GM12878 (cell line): ENCODE measurements at regions not wholly inside any gene's neighbourhood (a gene's known extent, or its start where the extent isn't known, plus 50 kb on each side); places are given as distances from the start of the nearest gene placed in this dataset.

Experiments
- ATAC-seq: fragments of 200-7000 bp; cut with Tn5 transposase; 3 replicates; pipeline ENCODE4 v1.9.1; 2020; ENCODE audit warnings: mild to moderate bottlenecking, moderate library complexity
- BruUV-seq: library from RNA; stranded (reverse); fragments of 400-500 nt; replicated peaks from 2 replicates; lab custom pipeline; 2021; lab: Mats Ljungman, UMichigan
- CTCF ChIA-PET: fragments of 300-600 bp; sonication (Branson Sonifier 250); formaldehyde crosslinking; extraction: SDS; loops from one replicate; lab custom pipeline; 2021; ENCODE audit warnings: inconsistent platforms; lab: Yijun Ruan, JAX
- POLR2A ChIA-PET: fragments of 350-600 bp; formaldehyde crosslinking; extraction: SDS; loops from one replicate; lab custom pipeline; 2021; ENCODE audit warnings: inconsistent platforms; lab: Charles Lee
- RAD21 ChIA-PET: fragments of 300-600 bp; sonication (Branson Sonifier 250); formaldehyde crosslinking; loops from one replicate; lab custom pipeline; 2023; ENCODE audit warnings: antibody characterized with exemption; ENCODE audit not compliant: unreplicated experiment; lab: Charles Lee
- SMC1A ChIA-PET: fragments of 300-600 bp; sonication (Branson Sonifier 250); formaldehyde crosslinking; loops from one replicate; lab custom pipeline; 2023; ENCODE audit not compliant: unreplicated experiment, uncharacterized antibody; lab: Charles Lee
- DNase-seq: peaks from one replicate; pipeline ENCODE4 v3.0.0-alpha.2; 2011; ENCODE audit warnings: low read depth, low spot score
- FAIRE-seq: peaks from 3 replicates; lab custom pipeline; 2011; peaks lifted over from hg19 to GRCh38; lab: Jason Lieb, UNC
- H2AFZ ChIP-seq: 2 replicates; pipeline ENCODE4 v1.6.0; 2011; ENCODE audit warnings: low read depth, low read length, control low read depth; ENCODE audit not compliant: control insufficient read depth
- H3K27ac ChIP-seq: 2 replicates; pipeline ENCODE4 v1.5.1; 2011; ENCODE audit warnings: control low read depth; ENCODE audit not compliant: control insufficient read depth, insufficient read depth
- H3K27me3 ChIP-seq, 2 experiments: replicated peaks in 1 of 2; 2 replicates each; pipeline versions ENCODE4 v1.6.0 to v1.6.1; 2011; ENCODE audit warnings: low read length in 1 of 2; ENCODE audit not compliant: control insufficient read depth in 2 of 2, insufficient read depth in 2 of 2
- H3K36me3 ChIP-seq, 2 experiments: 2 replicates each; pipeline ENCODE4 v1.5.1; 2011; ENCODE audit warnings: low read length in 1 of 2; ENCODE audit not compliant: control insufficient read depth in 2 of 2, insufficient read depth in 2 of 2
- H3K4me1 ChIP-seq: 2 replicates; pipeline ENCODE4 v1.6.1; 2011; ENCODE audit warnings: mild to moderate bottlenecking, low read length, moderate library complexity, mixed read lengths; ENCODE audit not compliant: control insufficient read depth, insufficient read depth
- H3K4me2 ChIP-seq: 2 replicates; pipeline ENCODE4 v1.6.0; 2011; ENCODE audit warnings: control low read depth; ENCODE audit not compliant: control insufficient read depth, insufficient read depth
- H3K4me3 ChIP-seq: fragments of 200-600 bp; sonication (generic); 2 replicates; pipeline ENCODE4 v1.5.1; 2016
- H3K79me2 ChIP-seq: 2 replicates; pipeline ENCODE4 v1.6.0; 2011; ENCODE audit warnings: low read length; ENCODE audit not compliant: control insufficient read depth, insufficient read depth
- H3K9ac ChIP-seq: 2 replicates; pipeline ENCODE4 v1.8.0; 2011; ENCODE audit warnings: low read length, control low read depth, mixed read lengths; ENCODE audit not compliant: control insufficient read depth, insufficient read depth
- H3K9me3 ChIP-seq: replicated peaks from 3 replicates; pipeline ENCODE4 v1.5.1; 2011; ENCODE audit warnings: mild to moderate bottlenecking, low read length; ENCODE audit not compliant: control insufficient read depth, insufficient read depth
- H4K20me1 ChIP-seq: 2 replicates; pipeline ENCODE4 v1.6.0; 2011; ENCODE audit not compliant: control insufficient read depth, insufficient read depth
- BCL11A ChIP-seq: IDR thresholded peaks from 2 replicates; pipeline ENCODE4 v1.6.1; 2011; ENCODE audit warnings: low read depth, low read length
- CREM ChIP-seq: IDR thresholded peaks from 2 replicates; pipeline ENCODE4 v1.6.1; 2014; ENCODE audit warnings: antibody characterized with exemption, low read depth
- ESRRA ChIP-seq: IDR thresholded peaks from 2 replicates; pipeline ENCODE4 v1.6.1; 2012; ENCODE audit warnings: mild to moderate bottlenecking, low read length, improper control_type of control experiment
- HCFC1 ChIP-seq: fragments of 150-350 bp; IDR thresholded peaks from 2 replicates; pipeline ENCODE4 v1.6.1; 2014; ENCODE audit warnings: low read length
- IKZF2 ChIP-seq, 2 experiments: fragments of 450-650 bp; IDR thresholded peaks; 2 replicates each; pipeline ENCODE4 v1.6.1; 2017; ENCODE audit warnings: mild to moderate bottlenecking in 2 of 2, moderate library complexity in 2 of 2
- MXI1 ChIP-seq: fragments of 150-350 bp; IDR thresholded peaks from 2 replicates; pipeline ENCODE4 v1.6.1; 2011; ENCODE audit warnings: low read depth, mild to moderate bottlenecking, inconsistent platforms, low read length, improper control_type of control experiment
- NRF1 ChIP-seq: conservative IDR thresholded peaks from 2 replicates; pipeline ENCODE4 v1.6.1; 2011; ENCODE audit warnings: mild to moderate bottlenecking, low read depth, low read length, improper control_type of control experiment
- RUNX3 ChIP-seq: IDR thresholded peaks from 2 replicates; pipeline ENCODE4 v1.6.1; 2012; ENCODE audit warnings: low read length, inconsistent platforms
- SMC3 ChIP-seq: IDR thresholded peaks from 2 replicates; pipeline ENCODE4 v1.6.1; 2011; ENCODE audit warnings: low read length, improper control_type of control experiment, borderline replicate concordance
- SPI1 ChIP-seq: IDR thresholded peaks from 2 replicates; pipeline ENCODE4 v1.6.1; 2011; ENCODE audit warnings: low read depth, mild to moderate bottlenecking, low read length, moderate library complexity, borderline replicate concordance; ENCODE audit not compliant: insufficient read depth
- SUZ12 ChIP-seq: fragments of 200-600 bp; sonication (generic); IDR thresholded peaks from one replicate; pipeline ENCODE4 v1.6.1; 2018; ENCODE audit warnings: antibody characterized with exemption, mild to moderate bottlenecking; ENCODE audit not compliant: unreplicated experiment
- ZNF217 ChIP-seq: fragments of 450-650 bp; IDR thresholded peaks from 2 replicates; pipeline ENCODE4 v1.6.1; 2017; ENCODE audit warnings: antibody characterized with exemption, mild to moderate bottlenecking
- in situ Hi-C: fragments of 300-500 bp; cut with MboI; formaldehyde crosslinking; loops from 9 replicates; pipeline ENCODE4 v1.14.3; 2018; ENCODE audit warnings: mixed read lengths
- intact Hi-C: fragments of 100-400 bp; cut with micrococcal nuclease; formaldehyde crosslinking; loops from one replicate; pipeline ENCODE4 v1.14.2; 2022; ENCODE audit not compliant: unreplicated experiment
- TF ChIP-seq, protein P1 (sequence below): IDR thresholded peaks from 2 replicates; pipeline ENCODE4 v1.6.1; 2012; ENCODE audit warnings: low read depth, low read length, improper control_type of control experiment
- TF ChIP-seq, protein P2 (sequence below): IDR thresholded peaks from 2 replicates; pipeline ENCODE4 v1.6.1; 2012; ENCODE audit warnings: low read depth, low read length, improper control_type of control experiment
- TF ChIP-seq, protein P3 (sequence below): fragments of 450-650 bp; IDR thresholded peaks from 2 replicates; pipeline ENCODE4 v1.6.1; 2017; ENCODE audit warnings: mild to moderate bottlenecking, low read depth, inconsistent platforms; ENCODE audit not compliant: poor library complexity, severe bottlenecking
- TF ChIP-seq, protein P4 (sequence below): fragments of 450-650 bp; formaldehyde crosslinking; IDR thresholded peaks from 2 replicates; pipeline ENCODE4 v1.4.0; 2020; ENCODE audit warnings: mild to moderate bottlenecking, moderate library complexity

DNA sequence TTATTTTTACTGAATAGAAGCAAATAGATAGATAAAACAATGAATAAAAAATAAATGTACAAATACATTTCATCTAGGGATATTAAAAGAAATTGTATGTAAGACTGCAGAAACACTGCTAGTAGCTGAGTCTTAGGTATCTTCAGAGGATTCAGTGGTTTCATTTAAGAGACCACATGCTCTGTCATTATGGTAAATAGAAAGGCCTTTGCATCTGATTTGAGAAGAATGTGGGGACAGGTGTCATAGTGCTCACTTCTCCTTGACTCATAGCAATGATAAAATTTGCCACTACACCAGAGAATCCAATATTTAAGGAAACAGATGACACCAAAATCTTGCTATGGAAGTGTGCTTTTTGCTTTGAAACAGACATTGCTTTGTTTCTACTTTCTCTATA is 59.8 kb upstream of the PPP1R2C start:
- no peak for FAIRE-seq
- H3K9ac ChIP-seq, result no peak overlapping the region
- no peaks in the 10 kb centered on the region; the same call in 2 of the 3 replicates for H3K9me3 ChIP-seq
- H3K27ac ChIP-seq, result no peak overlapping the region
- H3K4me3 ChIP-seq, result no peak overlapping the region
- RAD21 ChIA-PET, result interaction anchor here (1.3 to 2.4 kb wide), 2 partner anchors 32 to 165 kb away, joined by 4 to 7 read pairs; no protein-coding TSS in a partner anchor
- POLR2A ChIA-PET, result no interaction called here
- H2AFZ ChIP-seq, result no peak overlapping the region
- no peak for DNase-seq
- H3K27me3 ChIP-seq, result no peaks in the 10 kb centered on the region
- no peaks in the 10 kb centered on the region for H3K79me2 ChIP-seq
- intact Hi-C loops (loop anchor here (10.0 kb wide), 1 partner anchor 97 kb away; no protein-coding TSS in a partner anchor), in situ Hi-C loops (no loop called here)
- SMC1A ChIA-PET, result interaction anchor here (0.8 to 1.8 kb wide), 7 partner anchors 9 to 167 kb away, joined by 3 to 6 read pairs (median 4); no protein-coding TSS in a partner anchor
- no TSS peak for BruUV-seq
- H3K4me2 ChIP-seq, result 0 out of 2 replicates have a peak overlapping the region, but pooled peaks have one; percentile 33
- CTCF ChIA-PET, result no interaction called here
- H3K36me3 ChIP-seq, result no peaks in the 10 kb centered on the region
- ATAC-seq, result peak; percentile 95
- H3K4me1 ChIP-seq, result no peaks in the 10 kb centered on the region
- no peaks in the 10 kb centered on the region for H4K20me1 ChIP-seq
- TF ChIP-seq NRF1 (no peak), HCFC1 (no peak), SMC3 (no peak), BCL11A (0 out of 2 replicates have a peak, but pooled peaks have one; percentile 21), RUNX3 (peak; percentile 51), SPI1 (peak; percentile 39; the same call in 1 of the 2 replicates), ESRRA (no peak), ZNF217 (no peak), SUZ12 (no peak), IKZF2 (IDR thresholded peaks at IDR 0.05) (no peak), CREM (no peak), MXI1 (0 out of 2 replicates have a peak, but pooled peaks have one; percentile 17)
- TF ChIP-seq, protein P1, sequence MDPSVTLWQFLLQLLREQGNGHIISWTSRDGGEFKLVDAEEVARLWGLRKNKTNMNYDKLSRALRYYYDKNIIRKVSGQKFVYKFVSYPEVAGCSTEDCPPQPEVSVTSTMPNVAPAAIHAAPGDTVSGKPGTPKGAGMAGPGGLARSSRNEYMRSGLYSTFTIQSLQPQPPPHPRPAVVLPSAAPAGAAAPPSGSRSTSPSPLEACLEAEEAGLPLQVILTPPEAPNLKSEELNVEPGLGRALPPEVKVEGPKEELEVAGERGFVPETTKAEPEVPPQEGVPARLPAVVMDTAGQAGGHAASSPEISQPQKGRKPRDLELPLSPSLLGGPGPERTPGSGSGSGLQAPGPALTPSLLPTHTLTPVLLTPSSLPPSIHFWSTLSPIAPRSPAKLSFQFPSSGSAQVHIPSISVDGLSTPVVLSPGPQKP, result no peak
- TF ChIP-seq, protein P2, sequence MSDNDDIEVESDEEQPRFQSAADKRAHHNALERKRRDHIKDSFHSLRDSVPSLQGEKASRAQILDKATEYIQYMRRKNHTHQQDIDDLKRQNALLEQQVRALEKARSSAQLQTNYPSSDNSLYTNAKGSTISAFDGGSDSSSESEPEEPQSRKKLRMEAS, result no peak
- TF ChIP-seq, protein P3, sequence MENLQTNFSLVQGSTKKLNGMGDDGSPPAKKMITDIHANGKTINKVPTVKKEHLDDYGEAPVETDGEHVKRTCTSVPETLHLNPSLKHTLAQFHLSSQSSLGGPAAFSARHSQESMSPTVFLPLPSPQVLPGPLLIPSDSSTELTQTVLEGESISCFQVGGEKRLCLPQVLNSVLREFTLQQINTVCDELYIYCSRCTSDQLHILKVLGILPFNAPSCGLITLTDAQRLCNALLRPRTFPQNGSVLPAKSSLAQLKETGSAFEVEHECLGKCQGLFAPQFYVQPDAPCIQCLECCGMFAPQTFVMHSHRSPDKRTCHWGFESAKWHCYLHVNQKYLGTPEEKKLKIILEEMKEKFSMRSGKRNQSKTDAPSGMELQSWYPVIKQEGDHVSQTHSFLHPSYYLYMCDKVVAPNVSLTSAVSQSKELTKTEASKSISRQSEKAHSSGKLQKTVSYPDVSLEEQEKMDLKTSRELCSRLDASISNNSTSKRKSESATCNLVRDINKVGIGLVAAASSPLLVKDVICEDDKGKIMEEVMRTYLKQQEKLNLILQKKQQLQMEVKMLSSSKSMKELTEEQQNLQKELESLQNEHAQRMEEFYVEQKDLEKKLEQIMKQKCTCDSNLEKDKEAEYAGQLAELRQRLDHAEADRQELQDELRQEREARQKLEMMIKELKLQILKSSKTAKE, result no peak
- TF ChIP-seq, protein P4, sequence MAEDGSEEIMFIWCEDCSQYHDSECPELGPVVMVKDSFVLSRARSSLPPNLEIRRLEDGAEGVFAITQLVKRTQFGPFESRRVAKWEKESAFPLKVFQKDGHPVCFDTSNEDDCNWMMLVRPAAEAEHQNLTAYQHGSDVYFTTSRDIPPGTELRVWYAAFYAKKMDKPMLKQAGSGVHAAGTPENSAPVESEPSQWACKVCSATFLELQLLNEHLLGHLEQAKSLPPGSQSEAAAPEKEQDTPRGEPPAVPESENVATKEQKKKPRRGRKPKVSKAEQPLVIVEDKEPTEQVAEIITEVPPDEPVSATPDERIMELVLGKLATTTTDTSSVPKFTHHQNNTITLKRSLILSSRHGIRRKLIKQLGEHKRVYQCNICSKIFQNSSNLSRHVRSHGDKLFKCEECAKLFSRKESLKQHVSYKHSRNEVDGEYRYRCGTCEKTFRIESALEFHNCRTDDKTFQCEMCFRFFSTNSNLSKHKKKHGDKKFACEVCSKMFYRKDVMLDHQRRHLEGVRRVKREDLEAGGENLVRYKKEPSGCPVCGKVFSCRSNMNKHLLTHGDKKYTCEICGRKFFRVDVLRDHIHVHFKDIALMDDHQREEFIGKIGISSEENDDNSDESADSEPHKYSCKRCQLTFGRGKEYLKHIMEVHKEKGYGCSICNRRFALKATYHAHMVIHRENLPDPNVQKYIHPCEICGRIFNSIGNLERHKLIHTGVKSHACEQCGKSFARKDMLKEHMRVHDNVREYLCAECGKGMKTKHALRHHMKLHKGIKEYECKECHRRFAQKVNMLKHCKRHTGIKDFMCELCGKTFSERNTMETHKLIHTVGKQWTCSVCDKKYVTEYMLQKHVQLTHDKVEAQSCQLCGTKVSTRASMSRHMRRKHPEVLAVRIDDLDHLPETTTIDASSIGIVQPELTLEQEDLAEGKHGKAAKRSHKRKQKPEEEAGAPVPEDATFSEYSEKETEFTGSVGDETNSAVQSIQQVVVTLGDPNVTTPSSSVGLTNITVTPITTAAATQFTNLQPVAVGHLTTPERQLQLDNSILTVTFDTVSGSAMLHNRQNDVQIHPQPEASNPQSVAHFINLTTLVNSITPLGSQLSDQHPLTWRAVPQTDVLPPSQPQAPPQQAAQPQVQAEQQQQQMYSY, result no peak
